Hematopoietic multipotent progenitor cell treated with erythropoietin and hydrocortisone succinate and interleukin-3 and kit ligand, for 4 days (in vitro differentiated cells): ENCODE measurements at regions not wholly inside any gene's neighbourhood (a gene's known extent, or its start where the extent isn't known, plus 50 kb on each side); places are given as distances from the start of the nearest gene placed in this dataset.
"Not testable (repeated sequence)": the region's sequence is repeated elsewhere in the genome, so short reads cannot be mapped to it uniquely, and the experiment has no call there.

ENCODE experiments used
- DNase-seq: peaks from one replicate; pipeline ENCODE4 v3.0.0-alpha.2; 2015

DNA sequence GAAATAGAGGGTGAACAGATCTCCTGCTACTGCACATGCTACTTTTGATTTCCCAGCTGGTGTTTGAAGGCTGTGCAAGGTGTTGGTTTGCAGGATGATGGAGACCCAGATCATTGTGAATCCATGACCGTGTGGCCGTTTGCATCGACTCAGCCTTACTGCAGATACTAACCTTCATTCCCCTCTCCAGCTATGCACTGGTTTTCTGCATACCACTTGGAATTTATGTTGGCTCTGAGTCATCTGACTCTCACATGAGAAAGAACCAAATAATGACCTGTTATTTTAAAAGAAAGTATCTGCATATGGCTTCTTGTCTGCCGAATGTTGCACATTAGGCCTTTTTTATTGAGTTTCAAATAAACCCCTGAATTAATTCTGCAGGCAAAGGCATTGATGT is 183.3 kb upstream of the PRKX start:
- not testable (repeated sequence) for DNase-seq

DNA sequence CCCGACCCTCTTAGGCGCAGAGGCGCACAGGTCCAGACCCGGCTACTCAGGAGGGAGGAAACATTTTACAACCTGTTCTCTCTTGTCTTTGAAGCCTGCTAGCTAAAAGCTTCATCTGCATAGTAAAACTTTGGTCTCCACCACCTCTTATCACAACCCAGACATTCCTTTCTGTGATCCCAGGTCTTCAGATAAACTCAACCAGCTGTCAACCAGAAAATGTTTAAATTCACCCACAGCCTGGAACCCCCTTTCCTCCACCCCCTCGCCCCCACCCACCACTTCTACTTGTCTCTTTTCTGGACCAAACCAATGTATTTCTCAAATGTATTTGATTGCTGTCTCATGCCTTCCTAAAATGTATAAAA is 169.1 kb upstream of the PRKX start:
- not testable (repeated sequence) for DNase-seq

GRCh38 chrX:3881898-3882552 is 168.6 kb upstream of the PRKX start:
- DNase-seq, result not testable (repeated sequence)

- not testable (repeated sequence) for DNase-seq
Observed at GRCh38 chrX:3881255-3881895, 167.9 kb upstream of the PRKX start.

DNA sequence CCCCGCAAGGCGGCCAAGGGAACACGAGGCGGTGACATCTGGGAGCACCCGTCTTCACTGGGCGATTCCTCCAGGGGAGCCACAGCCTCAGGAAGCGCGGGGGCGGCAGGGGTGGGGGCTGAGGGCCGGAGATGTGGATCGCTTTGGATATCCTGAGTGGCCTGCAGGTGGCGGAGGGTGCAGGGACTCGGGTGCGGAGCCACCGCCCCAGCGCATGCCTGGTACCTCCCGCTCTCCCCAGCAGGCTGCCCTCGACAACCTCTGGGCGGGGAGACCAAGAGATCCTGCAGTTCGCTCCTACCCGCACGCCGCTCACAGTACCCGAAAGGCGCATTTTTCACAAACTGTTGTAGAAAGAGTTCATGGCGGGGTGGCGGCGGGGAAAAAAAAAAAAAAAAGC is 162.9 kb upstream of the PRKX start:
- DNase-seq, result not testable (repeated sequence)

DNA sequence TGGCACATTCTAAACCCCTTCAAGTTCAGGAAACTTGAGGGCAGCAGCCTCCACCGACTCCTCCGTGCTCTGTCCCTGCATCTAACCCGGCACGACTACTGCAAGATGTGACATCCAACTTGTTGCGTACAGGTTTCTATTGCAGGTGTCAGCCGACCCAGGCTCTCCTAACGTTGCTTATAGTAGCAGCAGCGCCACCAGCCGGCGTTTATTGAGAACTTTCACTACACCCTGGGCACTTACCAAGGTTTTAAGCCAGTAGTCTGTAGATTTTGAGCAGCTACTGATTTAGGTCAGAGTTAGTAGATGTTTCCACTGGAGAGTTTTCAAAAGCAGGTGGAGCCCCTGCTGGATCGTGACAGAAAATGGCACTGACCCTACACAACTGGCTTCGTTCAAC is 162.2 kb upstream of the PRKX start:
- not testable (repeated sequence) for DNase-seq

GRCh38 chrX:3872226-3872879 is 158.9 kb upstream of the PRKX start:
- not testable (repeated sequence) for DNase-seq

DNA sequence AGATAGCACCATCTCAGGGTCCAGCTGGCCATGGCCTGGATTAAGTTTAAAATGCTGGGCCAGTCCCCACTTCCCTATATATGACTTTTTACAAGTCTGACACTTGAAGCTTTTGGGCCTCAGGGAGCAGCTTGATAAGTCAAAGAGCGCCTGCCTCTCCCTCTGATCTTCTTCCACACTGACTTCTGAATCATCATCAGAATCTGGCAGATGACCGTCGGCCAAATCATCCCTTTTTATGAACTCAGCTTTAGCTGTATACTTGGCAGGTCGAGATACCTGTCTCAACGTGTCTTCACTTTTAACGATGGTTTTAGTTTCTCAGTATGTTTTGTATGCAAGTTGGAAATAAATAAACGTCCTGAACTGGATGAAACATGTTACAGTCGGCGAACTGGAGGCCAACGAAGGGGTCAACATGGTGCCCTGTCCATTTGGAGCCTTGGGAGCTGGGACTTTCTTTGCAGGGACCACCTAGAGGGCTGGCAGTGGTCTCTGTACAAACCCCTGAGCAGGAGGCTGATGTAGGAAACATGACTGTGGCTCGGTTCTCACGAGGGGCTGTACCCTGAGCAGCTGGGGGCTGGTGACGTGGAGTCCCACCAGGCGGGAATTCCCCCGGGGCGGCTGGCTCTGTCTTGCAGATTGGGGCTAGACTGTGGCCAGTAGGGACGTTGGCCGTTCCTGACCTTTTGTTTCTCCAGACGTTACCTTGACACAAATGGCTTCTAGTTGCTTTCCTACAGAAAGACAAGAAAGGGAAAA is 153.8 kb upstream of the PRKX start:
- DNase-seq, result not testable (repeated sequence)

- DNase-seq, result not testable (repeated sequence)
Observed at GRCh38 chrX:3858332-3858731, 144.9 kb upstream of the PRKX start.

GRCh38 chrX:3843522-3844145 is 130.2 kb upstream of the PRKX start:
- not testable (repeated sequence) for DNase-seq

- DNase-seq, result not testable (repeated sequence)
Observed at GRCh38 chrX:3842822-3843521, 129.5 kb upstream of the PRKX start.

DNA sequence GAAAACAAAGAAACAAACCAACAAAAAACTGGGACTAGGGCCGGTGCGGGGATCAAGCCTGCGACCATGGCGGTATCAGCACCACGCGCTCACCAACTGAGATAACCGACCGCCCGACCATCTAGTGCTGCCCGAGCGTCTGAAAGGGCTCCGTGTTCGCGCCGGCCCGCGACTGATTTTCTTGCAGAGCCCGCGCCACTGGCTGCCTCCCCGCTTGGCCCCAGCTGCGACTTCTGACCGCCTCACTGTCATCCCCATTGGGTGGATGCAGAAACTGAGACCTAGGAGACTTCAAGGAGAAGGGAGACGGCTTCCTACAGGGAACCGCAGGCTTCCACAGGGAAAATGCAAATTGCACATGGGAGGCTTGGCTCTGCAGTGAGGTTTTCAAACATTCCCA is 125.3 kb upstream of the PRKX start:
- not testable (repeated sequence) for DNase-seq

GRCh38 chrX:3837958-3838643 is 124.7 kb upstream of the PRKX start:
- not testable (repeated sequence) for DNase-seq

- DNase-seq, result not testable (repeated sequence)
Observed at GRCh38 chrX:3837211-3837610, 123.8 kb upstream of the PRKX start.

DNA sequence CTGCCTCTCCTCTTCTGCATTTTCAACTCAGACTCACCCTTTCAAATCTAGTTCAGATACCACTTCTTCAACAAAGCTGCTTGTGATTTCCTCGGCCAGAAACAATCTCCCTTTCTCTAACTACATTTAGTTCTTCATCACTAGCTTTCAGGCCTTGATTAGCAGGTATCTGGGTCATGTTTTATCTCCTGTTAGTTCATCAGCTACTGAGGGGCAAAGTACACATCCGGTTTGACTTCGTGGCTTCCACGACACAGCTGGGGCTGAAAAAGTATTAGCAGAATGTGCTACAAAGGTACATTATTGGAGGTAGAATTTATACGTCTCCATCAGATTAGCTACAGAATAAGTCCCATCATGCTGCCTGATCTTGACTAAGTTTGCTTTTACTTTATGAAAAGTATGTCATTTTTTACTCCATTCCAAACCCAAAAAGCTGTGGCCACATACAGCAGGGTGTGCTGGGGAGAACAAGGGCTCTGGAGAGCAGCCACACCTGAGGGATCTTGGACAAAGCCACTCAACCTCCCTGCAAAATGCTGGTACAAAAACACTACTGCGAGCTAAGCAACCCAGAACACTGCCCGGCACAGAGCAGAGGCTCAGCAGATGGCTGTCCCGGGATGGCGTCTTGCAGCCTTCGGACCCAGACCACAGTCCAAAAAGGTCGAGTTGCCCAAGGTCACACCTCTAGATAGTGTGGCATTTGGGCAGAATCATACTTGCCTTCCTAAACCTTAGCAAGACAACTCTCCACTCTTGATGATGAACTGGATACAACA is 120.5 kb upstream of the PRKX start:
- not testable (repeated sequence) for DNase-seq

DNA sequence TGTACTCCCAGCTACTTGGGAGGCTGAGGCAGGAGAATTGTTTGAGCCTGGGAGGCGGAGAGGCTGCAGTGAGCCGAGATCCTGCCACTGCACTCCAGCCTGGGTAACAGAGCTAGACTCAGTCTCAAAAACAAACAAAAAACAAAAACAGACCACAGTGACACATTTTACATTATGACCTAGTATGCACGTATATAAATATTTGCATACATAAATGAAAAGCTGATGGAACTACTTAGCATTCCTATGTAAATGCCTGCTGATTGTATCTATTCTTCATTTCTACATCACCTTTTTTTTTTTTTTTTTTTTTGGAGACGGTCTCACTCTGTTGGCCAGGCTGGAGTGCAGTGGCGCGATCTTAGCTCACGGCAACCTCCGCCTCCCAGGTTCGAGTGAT is 116.6 kb upstream of the PRKX start:
- DNase-seq, result not testable (repeated sequence)

DNA sequence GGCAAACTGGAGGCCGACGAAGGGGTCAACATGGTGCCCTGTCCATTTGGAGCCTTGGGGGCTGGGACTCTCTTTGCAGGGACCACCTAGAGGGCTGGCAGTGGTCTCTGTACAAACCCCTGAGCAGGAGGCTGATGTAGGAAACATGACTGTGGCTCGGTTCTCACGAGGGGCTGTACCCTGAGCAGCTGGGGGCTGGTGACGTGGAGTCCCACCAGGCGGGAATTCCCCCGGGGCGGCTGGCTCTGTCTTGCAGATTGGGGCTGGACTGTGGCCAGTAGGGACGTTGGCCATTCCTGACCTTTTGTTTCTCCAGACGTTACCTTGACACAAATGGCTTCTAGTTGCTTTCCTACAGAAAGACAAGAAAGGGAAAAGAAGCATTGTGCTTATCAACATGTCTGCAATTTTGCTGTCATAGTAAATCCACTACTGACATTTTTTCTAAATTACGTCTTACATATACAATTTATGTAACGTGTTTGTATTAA is 115.6 kb upstream of the PRKX start:
- not testable (repeated sequence) for DNase-seq

GRCh38 chrX:3828378-3829040 is 115.1 kb upstream of the PRKX start:
- DNase-seq, result not testable (repeated sequence)

- not testable (repeated sequence) for DNase-seq
Observed at GRCh38 chrX:3824008-3824407, 110.6 kb upstream of the PRKX start.

DNA sequence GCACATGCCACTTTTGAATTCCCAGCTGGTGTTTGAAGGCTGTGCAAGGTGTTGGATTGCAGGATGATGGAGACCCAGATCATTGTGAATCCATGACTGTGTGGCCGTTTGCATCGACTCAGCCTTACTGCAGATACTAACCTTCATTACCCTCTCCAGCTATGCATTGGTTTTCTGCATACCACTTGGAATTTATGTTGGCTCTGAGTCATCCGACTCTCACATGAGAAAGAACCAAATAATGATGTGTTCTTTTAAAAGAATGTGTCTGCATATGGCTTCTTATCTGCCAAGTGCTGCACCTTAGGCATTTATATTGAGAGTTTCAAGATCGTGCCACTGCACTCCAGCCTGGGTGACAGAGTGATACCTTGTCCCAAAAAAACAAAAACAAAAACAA is 106.7 kb upstream of the PRKX start:
- no peak for DNase-seq
